Hepatocyte (in vitro differentiated cells): ENCODE measurements at regions not wholly inside any gene's neighbourhood (a gene's known extent, or its start where the extent isn't known, plus 50 kb on each side); places are given as distances from the start of the nearest gene placed in this dataset.

Experiments used
- DNase-seq: peaks from one replicate; pipeline ENCODE4 v3.0.0-alpha.2; 2016; ENCODE audit warnings: low spot score
- H2AFZ ChIP-seq: fragments of 200-600 bp; sonication (generic); 2 replicates; pipeline ENCODE4 v1.6.0; 2016; ENCODE audit warnings: antibody characterized with exemption, mild to moderate bottlenecking
- H3K27ac ChIP-seq: fragments of 200-600 bp; sonication (generic); 2 replicates; pipeline ENCODE4 v1.5.1; 2016; ENCODE audit warnings: mild to moderate bottlenecking
- H3K27me3 ChIP-seq: fragments of 200-600 bp; sonication (generic); 2 replicates; pipeline ENCODE4 v1.6.1; 2016
- H3K36me3 ChIP-seq: fragments of 200-600 bp; sonication (generic); replicated peaks from 2 replicates; pipeline ENCODE4 v1.5.1; 2016; ENCODE audit warnings: low read depth; ENCODE audit not compliant: insufficient read depth
- H3K4me1 ChIP-seq: fragments of 200-600 bp; sonication (generic); 2 replicates; pipeline ENCODE4 v1.5.1; 2016; ENCODE audit warnings: mild to moderate bottlenecking, moderate library complexity; ENCODE audit not compliant: insufficient read depth
- H3K4me2 ChIP-seq: fragments of 200-600 bp; sonication (generic); 2 replicates; pipeline ENCODE4 v1.6.0; 2016
- H3K4me3 ChIP-seq: fragments of 200-600 bp; sonication (generic); 2 replicates; pipeline ENCODE4 v1.5.1; 2016; ENCODE audit warnings: mild to moderate bottlenecking
- H3K79me2 ChIP-seq: fragments of 200-600 bp; sonication (generic); 2 replicates; pipeline ENCODE4 v1.6.0; 2017; ENCODE audit warnings: mild to moderate bottlenecking
- H3K9me2 ChIP-seq: fragments of 200-600 bp; sonication (generic); replicated peaks from 2 replicates; pipeline ENCODE4 v1.6.0; 2017; ENCODE audit warnings: mild to moderate bottlenecking; ENCODE audit not compliant: insufficient read depth
- H3K9me3 ChIP-seq: fragments of 200-600 bp; sonication (generic); 2 replicates; pipeline ENCODE4 v1.5.1; 2016; ENCODE audit warnings: low read depth, mild to moderate bottlenecking
- H4K20me1 ChIP-seq: fragments of 200-600 bp; sonication (generic); 2 replicates; pipeline ENCODE4 v1.6.0; 2016; ENCODE audit warnings: mild to moderate bottlenecking; ENCODE audit not compliant: insufficient read depth, poor library complexity, severe bottlenecking
- EZH2 ChIP-seq: fragments of 200-600 bp; sonication (generic); IDR thresholded peaks from 2 replicates; pipeline ENCODE4 v1.6.1; 2016; ENCODE audit warnings: antibody characterized with exemption, mild to moderate bottlenecking, borderline replicate concordance
- EZH2phosphoT487 ChIP-seq: fragments of 200-600 bp; sonication (generic); IDR thresholded peaks from one replicate; pipeline ENCODE4 v1.6.1; 2018; ENCODE audit warnings: antibody characterized with exemption, mild to moderate bottlenecking, low read depth, moderate library complexity; ENCODE audit not compliant: unreplicated experiment, severe bottlenecking
- WGBS: methylation state at CpG from one replicate; pipeline ENCODE4 v1.1.6; 2016; ENCODE audit warnings: low lambda C conversion rate; ENCODE audit errors: missing lambda C conversion rate; 5-methylcytosine and 5-hydroxymethylcytosine counted together
- TF ChIP-seq, protein P1 (sequence below): fragments of 200-600 bp; sonication (generic); IDR thresholded peaks from 2 replicates; pipeline ENCODE4 v1.5.1; 2016; ENCODE audit warnings: antibody characterized with exemption, mild to moderate bottlenecking; ENCODE audit not compliant: poor library complexity

DNA sequence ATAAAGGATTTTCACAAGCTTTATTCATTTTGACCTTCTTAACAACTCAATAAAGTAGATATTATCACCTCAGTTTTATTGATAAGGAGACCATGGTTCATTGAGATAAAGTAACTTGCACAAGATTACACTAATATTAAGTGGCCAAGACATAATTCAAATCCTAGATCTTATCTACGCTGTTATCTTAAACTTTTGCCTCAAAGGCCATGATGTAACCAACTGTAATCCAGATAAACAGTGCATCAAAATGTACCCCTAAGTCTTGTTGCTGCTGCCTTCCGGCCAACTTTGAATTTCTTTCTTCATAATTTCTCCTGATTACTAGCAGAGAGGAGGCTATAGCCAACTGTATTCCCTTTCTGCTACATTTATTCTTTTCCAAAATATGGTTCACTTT is 1094.8 kb upstream of the PIK3C3 start:
- whole genome bisulfite sequencing = 51% methylated on average over 2 of the region's 2 CpGs

DNA sequence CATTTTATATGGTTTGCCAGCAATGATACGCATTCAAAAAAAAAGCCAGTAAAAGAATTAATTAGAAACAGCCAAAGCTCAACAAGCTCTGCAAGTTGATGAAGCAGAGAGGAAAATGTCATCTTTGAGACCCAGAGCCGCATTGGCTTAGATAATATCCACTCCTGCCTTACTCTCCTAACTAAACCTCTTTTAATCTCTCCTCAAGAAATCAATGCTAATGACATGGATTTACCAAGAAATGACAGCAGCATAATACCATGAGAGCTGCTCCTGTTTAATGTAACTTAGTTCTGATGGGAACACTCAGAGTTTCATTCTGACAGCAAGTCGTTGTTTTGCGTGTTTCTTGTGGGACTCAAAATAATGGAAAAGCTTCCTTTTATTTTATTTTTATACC is 1099.4 kb upstream of the PIK3C3 start:
- Histone ChIP-seq H3K4me1 (no peaks in the 10 kb centered on the region), H4K20me1 (no peaks in the 10 kb centered on the region), H3K9me3 (no peaks in the 10 kb centered on the region), H2AFZ (no peak overlapping the region), H3K9me2 (no peaks in the 10 kb centered on the region), H3K27ac (no peak overlapping the region), H3K27me3 (no peaks in the 10 kb centered on the region), H3K4me2 (no peak overlapping the region), H3K36me3 (no peaks in the 10 kb centered on the region), H3K4me3 (no peak overlapping the region), H3K79me2 (no peaks in the 10 kb centered on the region)
- 57% methylated on average over 4 of the region's 4 CpGs for WGBS
- DNase-seq = no peak
- no peak for TF ChIP-seq EZH2
- TF ChIP-seq, protein P1, sequence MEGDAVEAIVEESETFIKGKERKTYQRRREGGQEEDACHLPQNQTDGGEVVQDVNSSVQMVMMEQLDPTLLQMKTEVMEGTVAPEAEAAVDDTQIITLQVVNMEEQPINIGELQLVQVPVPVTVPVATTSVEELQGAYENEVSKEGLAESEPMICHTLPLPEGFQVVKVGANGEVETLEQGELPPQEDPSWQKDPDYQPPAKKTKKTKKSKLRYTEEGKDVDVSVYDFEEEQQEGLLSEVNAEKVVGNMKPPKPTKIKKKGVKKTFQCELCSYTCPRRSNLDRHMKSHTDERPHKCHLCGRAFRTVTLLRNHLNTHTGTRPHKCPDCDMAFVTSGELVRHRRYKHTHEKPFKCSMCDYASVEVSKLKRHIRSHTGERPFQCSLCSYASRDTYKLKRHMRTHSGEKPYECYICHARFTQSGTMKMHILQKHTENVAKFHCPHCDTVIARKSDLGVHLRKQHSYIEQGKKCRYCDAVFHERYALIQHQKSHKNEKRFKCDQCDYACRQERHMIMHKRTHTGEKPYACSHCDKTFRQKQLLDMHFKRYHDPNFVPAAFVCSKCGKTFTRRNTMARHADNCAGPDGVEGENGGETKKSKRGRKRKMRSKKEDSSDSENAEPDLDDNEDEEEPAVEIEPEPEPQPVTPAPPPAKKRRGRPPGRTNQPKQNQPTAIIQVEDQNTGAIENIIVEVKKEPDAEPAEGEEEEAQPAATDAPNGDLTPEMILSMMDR = no peak
- TF ChIP-seq EZH2phosphoT487 = no peak

More for the DNA sequence above, 1094.8 kb upstream of the PIK3C3 start:
- Histone ChIP-seq H3K9me3 (no peaks in the 10 kb centered on the region), H3K4me3 (no peak overlapping the region), H3K4me1 (no peaks in the 10 kb centered on the region), H3K9me2 (no peaks in the 10 kb centered on the region), H4K20me1 (no peaks in the 10 kb centered on the region), H2AFZ (no peak overlapping the region), H3K79me2 (no peaks in the 10 kb centered on the region), H3K27ac (no peak overlapping the region), H3K27me3 (no peaks in the 10 kb centered on the region), H3K4me2 (no peak overlapping the region), H3K36me3 (no peaks in the 10 kb centered on the region)
- TF ChIP-seq EZH2phosphoT487 (no peak), EZH2 (no peak)
- TF ChIP-seq, protein P1 = no peak
- no peak for DNase-seq

DNA sequence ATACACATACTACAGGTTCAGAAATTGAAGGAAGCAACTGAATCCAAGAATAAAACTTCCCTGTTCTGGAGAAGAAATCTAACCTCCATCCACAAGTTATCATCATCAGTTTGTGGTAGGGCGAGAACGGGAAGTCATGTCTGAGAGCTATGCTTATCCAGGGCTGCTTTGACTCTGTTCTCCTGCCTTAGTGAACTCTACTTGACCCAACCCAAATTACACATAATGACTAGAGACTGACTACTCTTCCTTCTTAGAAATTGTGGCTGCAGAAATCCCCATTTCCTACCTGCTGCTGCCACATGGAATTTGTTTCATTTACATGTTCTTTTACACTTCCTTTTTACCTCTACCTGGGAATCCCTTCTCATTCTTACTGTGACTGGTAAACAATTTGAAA is 1102.6 kb upstream of the PIK3C3 start:
- Histone ChIP-seq H3K79me2 (no peaks in the 10 kb centered on the region), H3K4me1 (no peaks in the 10 kb centered on the region), H3K36me3 (no peaks in the 10 kb centered on the region), H3K9me2 (no peaks in the 10 kb centered on the region), H4K20me1 (no peaks in the 10 kb centered on the region), H3K27ac (no peak overlapping the region), H3K27me3 (no peaks in the 10 kb centered on the region), H3K9me3 (no peaks in the 10 kb centered on the region), H3K4me2 (no peak overlapping the region), H3K4me3 (no peak overlapping the region), H2AFZ (no peak overlapping the region)
- 92% methylated on average over 2 of the region's 2 CpGs for WGBS
- TF ChIP-seq EZH2phosphoT487 (no peak), EZH2 (no peak)
- TF ChIP-seq, protein P1 = no peak
- no peak for DNase-seq

DNA sequence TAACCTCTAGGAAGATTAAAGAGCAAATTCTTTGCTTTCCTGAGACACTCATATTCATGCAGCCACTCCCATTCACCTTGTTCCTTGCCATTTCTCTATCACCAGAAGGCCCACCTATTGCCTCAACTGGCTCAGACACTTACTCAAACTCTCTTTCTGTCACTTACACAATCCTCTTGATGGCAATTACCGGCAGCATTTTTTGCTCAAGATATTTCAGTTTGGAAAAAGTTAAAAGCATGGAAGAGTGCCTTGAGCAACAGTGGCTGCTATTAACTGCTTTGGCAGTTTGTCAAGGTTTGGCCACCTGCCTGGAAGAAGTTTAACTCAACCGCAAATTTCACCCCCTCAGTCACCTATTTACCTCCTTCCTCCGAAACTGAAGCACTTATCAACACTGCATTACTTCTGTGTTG is 1104.0 kb upstream of the PIK3C3 start:
- Histone ChIP-seq H3K27ac (no peak overlapping the region), H2AFZ (no peak overlapping the region), H3K36me3 (no peaks in the 10 kb centered on the region), H3K4me3 (no peak overlapping the region), H3K79me2 (no peaks in the 10 kb centered on the region), H3K9me2 (no peaks in the 10 kb centered on the region), H3K4me1 (no peaks in the 10 kb centered on the region), H3K9me3 (no peaks in the 10 kb centered on the region), H4K20me1 (no peaks in the 10 kb centered on the region), H3K4me2 (no peak overlapping the region), H3K27me3 (no peaks in the 10 kb centered on the region)
- TF ChIP-seq, protein P1 = no peak
- TF ChIP-seq EZH2phosphoT487 (no peak), EZH2 (no peak)
- DNase-seq = peak; percentile 9
- WGBS = 55% methylated on average over 3 of the region's 3 CpGs
